ENCODE measurements at regions not wholly inside any gene's neighbourhood (a gene's known extent, or its start where the extent isn't known, plus 50 kb on each side); places are given as distances from the start of the nearest gene placed in this dataset.
A peak's percentile ranks its signal among the peaks of the same experiment; 100 is the strongest.

GRCh38 chr9:107650321-107650720 lies 160.8 kb upstream of the KLF4 start:
- Histone ChIP-seq H3K9ac (ENCODE audit: low read length) (no peak overlapping the region), H3K4me3 (ENCODE audit: low read length) (no peak overlapping the region), H3K36me3 (ENCODE audit: control insufficient read depth, insufficient read depth, low read length, severe bottlenecking) (no peaks in the 10 kb centered on the region), H3K9me3 (ENCODE audit: control insufficient read depth, low read length) (no peaks in the 10 kb centered on the region), H3K4me1 (ENCODE audit: control insufficient read depth, insufficient read depth, low read length) (peaks cover 5% of the 10 kb centered on the region), H3K27me3 (replicated peaks; ENCODE audit: control insufficient read depth, insufficient read depth, low read length) (peaks cover 4% of the 10 kb centered on the region)
- DNase-seq (ENCODE audit: low read depth), result peak; percentile 90

DNA sequence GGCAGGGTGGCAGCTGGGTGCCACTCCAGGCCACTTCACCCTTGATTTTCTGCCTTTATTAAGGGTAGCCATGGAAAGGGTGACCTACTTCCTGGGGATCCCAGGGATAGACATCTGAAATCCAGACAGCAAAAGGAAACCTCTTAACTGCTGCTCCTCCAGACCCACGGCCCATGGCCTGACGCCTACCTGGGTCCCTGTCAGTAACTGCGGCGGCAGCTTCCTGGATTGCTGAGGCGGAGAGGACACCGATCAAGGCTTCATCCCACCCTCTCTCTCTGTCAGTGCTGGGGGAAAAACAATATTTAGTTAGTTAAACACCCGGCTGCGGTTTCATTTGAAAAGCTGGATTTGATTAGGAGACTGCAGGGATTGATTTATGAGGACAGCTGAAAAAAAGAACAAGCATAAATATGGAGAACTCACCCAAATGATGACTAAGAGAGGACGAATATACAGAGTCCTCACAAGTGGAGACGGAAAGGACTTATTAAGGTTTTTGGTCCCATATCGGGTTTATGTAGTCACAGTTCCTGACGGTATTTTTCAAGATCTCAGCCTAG lies 158.7 kb upstream of the KLF4 start:
- Histone ChIP-seq H3K27me3 (replicated peaks; ENCODE audit: control insufficient read depth, insufficient read depth, low read length) (peaks cover 1% of the 10 kb centered on the region), H3K4me1 (ENCODE audit: control insufficient read depth, insufficient read depth, low read length) (peaks cover 9% of the 10 kb centered on the region), H3K36me3 (ENCODE audit: control insufficient read depth, insufficient read depth, low read length, severe bottlenecking) (no peaks in the 10 kb centered on the region), H3K9ac (ENCODE audit: low read length) (no peak overlapping the region), H3K4me3 (ENCODE audit: low read length) (no peak overlapping the region), H3K9me3 (ENCODE audit: control insufficient read depth, low read length) (no peaks in the 10 kb centered on the region)
- DNase-seq (ENCODE audit: low read depth), result peak; percentile 75

- H3K9me3 ChIP-seq (ENCODE audit: control insufficient read depth, low read length), result no peaks in the 10 kb centered on the region
- peaks cover 9% of the 10 kb centered on the region for H3K4me1 ChIP-seq (ENCODE audit: control insufficient read depth, insufficient read depth, low read length)
- no peak for DNase-seq (ENCODE audit: low read depth)
- H3K9ac ChIP-seq (ENCODE audit: low read length), result no peak overlapping the region
- H3K4me3 ChIP-seq (ENCODE audit: low read length), result no peak overlapping the region
- H3K27me3 ChIP-seq (replicated peaks; ENCODE audit: control insufficient read depth, insufficient read depth, low read length), result no peaks in the 10 kb centered on the region
- H3K36me3 ChIP-seq (ENCODE audit: control insufficient read depth, insufficient read depth, low read length, severe bottlenecking), result no peaks in the 10 kb centered on the region
These were observed 158.0 kb upstream of the KLF4 start for GRCh38 chr9:107647611-107648010.

GRCh38 chr9:107647141-107647540 lies 157.6 kb upstream of the KLF4 start:
- Histone ChIP-seq H3K36me3 (ENCODE audit: control insufficient read depth, insufficient read depth, low read length, severe bottlenecking) (no peaks in the 10 kb centered on the region), H3K27me3 (replicated peaks; ENCODE audit: control insufficient read depth, insufficient read depth, low read length) (no peaks in the 10 kb centered on the region), H3K4me3 (ENCODE audit: low read length) (no peak overlapping the region), H3K9me3 (ENCODE audit: control insufficient read depth, low read length) (no peaks in the 10 kb centered on the region), H3K4me1 (ENCODE audit: control insufficient read depth, insufficient read depth, low read length) (peaks cover 9% of the 10 kb centered on the region), H3K9ac (ENCODE audit: low read length) (no peak overlapping the region)
- no peak for DNase-seq (ENCODE audit: low read depth)

GRCh38 chr9:107645464-107645833 lies 155.9 kb upstream of the KLF4 start:
- Histone ChIP-seq H3K9me3 (ENCODE audit: control insufficient read depth, low read length) (no peaks in the 10 kb centered on the region), H3K36me3 (ENCODE audit: control insufficient read depth, insufficient read depth, low read length, severe bottlenecking) (no peaks in the 10 kb centered on the region), H3K4me1 (ENCODE audit: control insufficient read depth, insufficient read depth, low read length) (peaks cover 9% of the 10 kb centered on the region), H3K27me3 (replicated peaks; ENCODE audit: control insufficient read depth, insufficient read depth, low read length) (no peaks in the 10 kb centered on the region), H3K9ac (ENCODE audit: low read length) (no peak overlapping the region), H3K4me3 (ENCODE audit: low read length) (no peak overlapping the region)
- DNase-seq (ENCODE audit: low read depth), result no peak

DNA sequence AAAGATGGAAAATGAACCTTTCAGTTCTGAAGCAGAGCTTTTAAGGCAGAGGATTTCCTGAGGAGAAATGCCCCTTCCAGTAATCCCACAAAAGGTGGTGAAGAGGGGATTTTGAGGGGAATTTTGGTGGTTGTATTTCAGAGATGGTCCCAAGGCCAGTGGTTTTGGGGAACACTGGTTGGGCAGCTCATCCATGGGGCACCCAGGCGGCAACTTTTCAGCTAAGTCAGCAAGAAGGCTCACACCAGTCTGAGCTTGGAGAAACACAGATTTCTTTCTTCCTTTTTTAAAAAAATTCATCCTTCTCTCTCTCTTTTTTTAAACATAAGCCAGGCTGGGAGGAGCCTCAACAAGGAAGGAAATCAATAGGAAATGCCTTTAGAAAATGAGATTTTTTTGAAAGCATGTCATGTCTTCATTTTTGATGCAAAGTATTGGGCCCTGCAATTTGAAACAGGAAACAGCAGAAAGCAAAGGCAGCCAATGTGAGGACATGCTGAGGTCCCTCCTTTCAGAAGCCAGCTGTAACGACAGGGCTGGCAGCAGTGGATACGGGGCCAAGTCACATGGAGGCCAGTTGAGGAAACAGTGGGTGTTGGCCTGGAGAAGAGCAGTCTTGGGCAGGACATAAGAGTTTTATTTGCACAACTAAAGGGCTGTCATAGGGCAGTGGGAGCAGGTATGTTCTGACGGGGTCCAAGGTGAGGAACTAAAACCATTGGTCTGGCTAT lies 155.3 kb upstream of the KLF4 start:
- no peak overlapping the region for H3K9ac ChIP-seq (ENCODE audit: low read length)
- peaks cover 9% of the 10 kb centered on the region for H3K4me1 ChIP-seq (ENCODE audit: control insufficient read depth, insufficient read depth, low read length)
- no peak overlapping the region for H3K4me3 ChIP-seq (ENCODE audit: low read length)
- H3K9me3 ChIP-seq (ENCODE audit: control insufficient read depth, low read length), result no peaks in the 10 kb centered on the region
- no peaks in the 10 kb centered on the region for H3K27me3 ChIP-seq (replicated peaks; ENCODE audit: control insufficient read depth, insufficient read depth, low read length)
- DNase-seq (ENCODE audit: low read depth), result no peak
- no peaks in the 10 kb centered on the region for H3K36me3 ChIP-seq (ENCODE audit: control insufficient read depth, insufficient read depth, low read length, severe bottlenecking)

GRCh38 chr9:107639426-107639825 lies 149.9 kb upstream of the KLF4 start:
- no peaks in the 10 kb centered on the region for H3K27me3 ChIP-seq (replicated peaks; ENCODE audit: control insufficient read depth, insufficient read depth, low read length)
- no peaks in the 10 kb centered on the region for H3K36me3 ChIP-seq (ENCODE audit: control insufficient read depth, insufficient read depth, low read length, severe bottlenecking)
- H3K9me3 ChIP-seq (ENCODE audit: control insufficient read depth, low read length), result no peaks in the 10 kb centered on the region
- H3K9ac ChIP-seq (ENCODE audit: low read length), result no peak overlapping the region
- H3K4me3 ChIP-seq (ENCODE audit: low read length), result no peak overlapping the region
- DNase-seq (ENCODE audit: low read depth), result no peak
- H3K4me1 ChIP-seq (ENCODE audit: control insufficient read depth, insufficient read depth, low read length), result peaks cover 22% of the 10 kb centered on the region

DNA sequence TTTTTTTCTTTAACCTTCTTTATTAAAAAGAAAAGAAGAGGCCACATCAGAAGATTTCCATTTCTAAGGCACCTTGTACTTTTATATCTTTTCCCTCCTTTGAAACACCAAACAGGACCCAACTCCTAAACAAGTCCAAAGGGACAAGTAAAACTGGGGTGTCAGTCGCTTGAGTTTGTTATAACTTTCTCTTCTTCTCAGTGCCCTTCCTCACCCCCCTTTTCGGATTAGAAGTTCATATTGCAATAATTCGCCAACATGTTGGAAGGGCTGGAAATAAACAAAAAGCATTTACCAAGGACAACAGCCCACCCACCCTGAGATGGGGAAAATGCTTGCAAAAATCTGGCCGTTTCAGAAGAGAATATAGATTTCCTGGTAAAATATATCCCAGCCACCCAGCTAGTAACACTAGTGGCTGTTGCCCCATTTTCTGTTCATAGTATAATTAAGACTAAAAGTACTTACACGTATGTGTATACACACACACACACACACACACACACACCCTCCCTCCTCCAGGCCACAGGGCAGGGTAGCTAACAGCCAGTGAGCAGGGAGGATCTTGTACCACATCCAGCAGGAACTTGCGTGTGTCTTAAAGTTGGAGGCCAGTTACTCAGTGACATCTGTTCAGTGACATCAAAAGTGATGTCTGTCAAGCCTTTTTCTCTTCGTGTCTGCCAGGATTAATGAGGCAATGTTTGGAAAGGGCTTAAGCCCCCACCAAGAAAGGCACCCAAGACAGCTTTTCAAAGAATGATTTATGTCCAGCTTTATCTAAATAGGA lies 149.1 kb upstream of the KLF4 start:
- H3K36me3 ChIP-seq (ENCODE audit: control insufficient read depth, insufficient read depth, low read length, severe bottlenecking), result no peaks in the 10 kb centered on the region
- DNase-seq (ENCODE audit: low read depth), result peak; percentile 78
- no peaks in the 10 kb centered on the region for H3K27me3 ChIP-seq (replicated peaks; ENCODE audit: control insufficient read depth, insufficient read depth, low read length)
- peak overlapping the region; percentile 80 for H3K4me3 ChIP-seq (ENCODE audit: low read length)
- H3K4me1 ChIP-seq (ENCODE audit: control insufficient read depth, insufficient read depth, low read length), result peaks cover 24% of the 10 kb centered on the region
- H3K9me3 ChIP-seq (ENCODE audit: control insufficient read depth, low read length), result no peaks in the 10 kb centered on the region
- H3K9ac ChIP-seq (ENCODE audit: low read length), result peak overlapping the region; percentile 85

- Histone ChIP-seq H3K4me1 (ENCODE audit: control insufficient read depth, insufficient read depth, low read length) (peaks cover 27% of the 10 kb centered on the region), H3K4me3 (ENCODE audit: low read length) (peak overlapping the region; percentile 80), H3K27me3 (replicated peaks; ENCODE audit: control insufficient read depth, insufficient read depth, low read length) (no peaks in the 10 kb centered on the region), H3K9ac (ENCODE audit: low read length) (peak overlapping the region; percentile 85), H3K9me3 (ENCODE audit: control insufficient read depth, low read length) (no peaks in the 10 kb centered on the region), H3K36me3 (ENCODE audit: control insufficient read depth, insufficient read depth, low read length, severe bottlenecking) (no peaks in the 10 kb centered on the region)
- peak; percentile 99 for DNase-seq (ENCODE audit: low read depth)
These were observed 148.2 kb upstream of the KLF4 start for GRCh38 chr9:107637421-107638420.

- peak; percentile 73 for DNase-seq (ENCODE audit: low read depth)
- no peaks in the 10 kb centered on the region for H3K36me3 ChIP-seq (ENCODE audit: control insufficient read depth, insufficient read depth, low read length, severe bottlenecking)
- H3K9ac ChIP-seq (ENCODE audit: low read length), result peak overlapping the region; percentile 81
- peaks cover 27% of the 10 kb centered on the region for H3K4me1 ChIP-seq (ENCODE audit: control insufficient read depth, insufficient read depth, low read length)
- peak overlapping the region; percentile 41 for H3K4me3 ChIP-seq (ENCODE audit: low read length)
- no peaks in the 10 kb centered on the region for H3K9me3 ChIP-seq (ENCODE audit: control insufficient read depth, low read length)
- H3K27me3 ChIP-seq (replicated peaks; ENCODE audit: control insufficient read depth, insufficient read depth, low read length), result no peaks in the 10 kb centered on the region
These were observed 147.2 kb upstream of the KLF4 start for GRCh38 chr9:107636571-107637381.
